Calu3 (cell line): ENCODE measurements at regions not wholly inside any gene's neighbourhood (a gene's known extent, or its start where the extent isn't known, plus 50 kb on each side); places are given as distances from the start of the nearest gene placed in this dataset.

Experiments used
- BruUV-seq: library from RNA; stranded (reverse); fragments of 400-500 nt; replicated peaks from 2 replicates; lab custom pipeline; 2021; lab: Mats Ljungman, UMichigan
- CTCF ChIA-PET: fragments of 300-600 bp; sonication (Branson Sonifier 250); formaldehyde crosslinking; loops from one replicate; lab custom pipeline; 2022; ENCODE audit warnings: antibody characterized with exemption; lab: Charles Lee
- DNase-seq: peaks from one replicate; pipeline ENCODE4 v3.0.0; 2022
- H3K27ac Mint-ChIP-seq: one replicate; pipeline ENCODE4 v1.8.0; 2022; ENCODE audit warnings: mixed read lengths; ENCODE audit not compliant: unreplicated experiment
- H3K27me3 Mint-ChIP-seq: one replicate; pipeline ENCODE4 v1.8.0; 2022; ENCODE audit warnings: mixed read lengths; ENCODE audit not compliant: unreplicated experiment
- H3K36me3 Mint-ChIP-seq: one replicate; pipeline ENCODE4 v1.8.0; 2022; ENCODE audit warnings: mild to moderate bottlenecking, moderate library complexity, mixed read lengths; ENCODE audit not compliant: insufficient read depth, unreplicated experiment
- H3K4me1 Mint-ChIP-seq: one replicate; pipeline ENCODE4 v1.8.0; 2022; ENCODE audit warnings: mild to moderate bottlenecking, low read depth, mixed read lengths; ENCODE audit not compliant: unreplicated experiment
- H3K4me3 Mint-ChIP-seq: one replicate; pipeline ENCODE4 v1.8.0; 2022; ENCODE audit warnings: mild to moderate bottlenecking, low read depth, moderate library complexity, mixed read lengths; ENCODE audit not compliant: unreplicated experiment
- H3K9me3 Mint-ChIP-seq: one replicate; pipeline ENCODE4 v1.8.0; 2022; ENCODE audit warnings: low read depth, mixed read lengths; ENCODE audit not compliant: unreplicated experiment
- intact Hi-C: fragments of 100-400 bp; cut with micrococcal nuclease; formaldehyde crosslinking; loops from one replicate; pipeline ENCODE4 v1.10.0; 2022; ENCODE audit not compliant: unreplicated experiment
- TF ChIP-seq, protein P1 (sequence below): fragments of 200-600 bp; IDR thresholded peaks from one replicate; pipeline ENCODE4 v1.8.0; 2022; ENCODE audit warnings: antibody characterized with exemption; ENCODE audit not compliant: unreplicated experiment

DNA sequence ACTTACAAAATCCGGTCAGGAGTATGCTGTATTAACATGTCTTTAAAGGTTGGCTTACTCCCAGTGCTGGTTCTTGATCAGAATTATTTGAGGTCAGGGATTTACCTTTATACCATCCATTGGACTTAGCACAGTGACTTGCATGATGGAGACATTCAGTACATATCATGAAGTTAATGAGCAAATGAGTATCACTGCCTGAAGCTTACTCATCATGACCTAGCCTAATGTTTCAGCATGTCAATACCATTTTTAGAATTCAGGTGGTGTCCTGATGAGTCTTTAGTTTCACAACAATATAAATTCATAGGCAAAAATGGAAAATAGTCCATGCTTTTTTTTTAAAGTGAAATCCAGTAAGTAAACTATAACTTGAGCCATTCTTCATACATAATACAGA, 226.0 kb upstream of the C9orf72 start:
- intact Hi-C loops = no loop called here
- TF ChIP-seq, protein P1, sequence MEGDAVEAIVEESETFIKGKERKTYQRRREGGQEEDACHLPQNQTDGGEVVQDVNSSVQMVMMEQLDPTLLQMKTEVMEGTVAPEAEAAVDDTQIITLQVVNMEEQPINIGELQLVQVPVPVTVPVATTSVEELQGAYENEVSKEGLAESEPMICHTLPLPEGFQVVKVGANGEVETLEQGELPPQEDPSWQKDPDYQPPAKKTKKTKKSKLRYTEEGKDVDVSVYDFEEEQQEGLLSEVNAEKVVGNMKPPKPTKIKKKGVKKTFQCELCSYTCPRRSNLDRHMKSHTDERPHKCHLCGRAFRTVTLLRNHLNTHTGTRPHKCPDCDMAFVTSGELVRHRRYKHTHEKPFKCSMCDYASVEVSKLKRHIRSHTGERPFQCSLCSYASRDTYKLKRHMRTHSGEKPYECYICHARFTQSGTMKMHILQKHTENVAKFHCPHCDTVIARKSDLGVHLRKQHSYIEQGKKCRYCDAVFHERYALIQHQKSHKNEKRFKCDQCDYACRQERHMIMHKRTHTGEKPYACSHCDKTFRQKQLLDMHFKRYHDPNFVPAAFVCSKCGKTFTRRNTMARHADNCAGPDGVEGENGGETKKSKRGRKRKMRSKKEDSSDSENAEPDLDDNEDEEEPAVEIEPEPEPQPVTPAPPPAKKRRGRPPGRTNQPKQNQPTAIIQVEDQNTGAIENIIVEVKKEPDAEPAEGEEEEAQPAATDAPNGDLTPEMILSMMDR = no peak
- no TSS peak for BruUV-seq
- no peaks in the 10 kb centered on the region for H3K9me3 Mint-ChIP-seq
- H3K27ac Mint-ChIP-seq = no peak overlapping the region
- CTCF ChIA-PET = no interaction called here
- no peaks in the 10 kb centered on the region for H3K4me1 Mint-ChIP-seq
- no peaks in the 10 kb centered on the region for H3K27me3 Mint-ChIP-seq
- no peak for DNase-seq
- H3K36me3 Mint-ChIP-seq = no peaks in the 10 kb centered on the region
- H3K4me3 Mint-ChIP-seq = no peak overlapping the region

- Mint-ChIP-seq H3K27ac (no peak overlapping the region), H3K4me3 (no peak overlapping the region), H3K27me3 (no peaks in the 10 kb centered on the region), H3K9me3 (no peaks in the 10 kb centered on the region), H3K4me1 (no peaks in the 10 kb centered on the region), H3K36me3 (no peaks in the 10 kb centered on the region)
- CTCF ChIA-PET = no interaction called here
- TF ChIP-seq, protein P1 = no peak
- no peak for DNase-seq
- intact Hi-C loops = no loop called here
- no TSS peak for BruUV-seq
Measured at GRCh38 chr9:27800159-27800558, 226.9 kb upstream of the C9orf72 start.

DNA sequence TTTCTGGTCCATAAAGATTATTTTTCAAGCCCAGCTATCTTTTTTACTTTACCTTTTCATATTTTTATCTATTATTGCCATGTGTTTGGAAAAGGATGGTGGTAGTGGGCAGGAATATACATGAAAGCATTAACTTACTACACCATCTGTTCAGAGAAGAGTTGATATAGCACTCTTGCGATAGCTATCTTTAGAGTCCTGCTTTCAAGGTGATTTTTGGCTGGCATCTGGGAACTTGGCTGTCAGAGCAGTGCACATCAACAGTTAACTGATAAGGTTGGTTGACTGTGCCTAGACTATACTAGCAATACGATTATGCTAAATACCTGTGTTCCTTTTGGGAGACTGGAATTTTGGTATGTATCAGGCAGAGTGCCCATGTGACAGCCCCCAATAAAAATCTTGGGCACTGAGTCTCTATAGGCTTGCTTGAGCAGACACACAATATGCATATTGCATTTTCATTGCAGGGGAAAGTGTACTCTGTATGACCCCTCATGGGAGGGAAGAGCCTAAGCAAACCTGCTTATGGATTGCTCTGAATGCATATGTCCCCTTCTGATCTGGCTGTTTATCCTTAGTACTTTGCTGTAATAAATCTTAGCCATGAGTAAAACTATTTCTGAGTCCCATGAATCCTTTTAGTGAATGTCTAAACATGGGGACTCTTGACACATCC, 227.6 kb upstream of the C9orf72 start:
- no peak overlapping the region for H3K4me3 Mint-ChIP-seq
- no peak for DNase-seq
- no peaks in the 10 kb centered on the region for H3K4me1 Mint-ChIP-seq
- BruUV-seq = no TSS peak
- no peaks in the 10 kb centered on the region for H3K27me3 Mint-ChIP-seq
- TF ChIP-seq, protein P1 = no peak
- H3K36me3 Mint-ChIP-seq = no peaks in the 10 kb centered on the region
- no peak overlapping the region for H3K27ac Mint-ChIP-seq
- CTCF ChIA-PET = no interaction called here
- intact Hi-C loops = no loop called here
- no peaks in the 10 kb centered on the region for H3K9me3 Mint-ChIP-seq

- Mint-ChIP-seq H3K36me3 (no peaks in the 10 kb centered on the region), H3K4me1 (no peaks in the 10 kb centered on the region), H3K4me3 (no peak overlapping the region), H3K27me3 (no peaks in the 10 kb centered on the region), H3K27ac (no peak overlapping the region), H3K9me3 (no peaks in the 10 kb centered on the region)
- DNase-seq = no peak
- TF ChIP-seq, protein P1 = no peak
- intact Hi-C loops = no loop called here
- no TSS peak for BruUV-seq
- CTCF ChIA-PET = no interaction called here
Measured at GRCh38 chr9:27801545-27801944, 228.3 kb upstream of the C9orf72 start.
